Ovary (tissue), 7 donors: ENCODE measurements at regions not wholly inside any gene's neighbourhood (a gene's known extent, or its start where the extent isn't known, plus 50 kb on each side); places are given as distances from the start of the nearest gene placed in this dataset.

Experiments used
- DNase-seq, 5 donors: peaks; one replicate each; pipeline ENCODE4 v3.0.0-alpha.2; 2019 to 2020
- H3K27ac ChIP-seq, 2 donors: fragments of 200-600 bp; one replicate each; pipeline versions ENCODE4 v1.5.1 to v1.8.0; 2019 to 2022
- H3K27me3 ChIP-seq: fragments of 200-600 bp; one replicate; pipeline ENCODE4 v1.8.0; 2022
- H3K36me3 ChIP-seq: fragments of 200-600 bp; sonication (generic); one replicate; pipeline ENCODE4 v1.5.1; 2019
- H3K4me1 ChIP-seq: one replicate; pipeline ENCODE4 v1.8.1; 2013; ENCODE audit warnings: mild to moderate bottlenecking, moderate library complexity; ENCODE audit not compliant: insufficient read depth
- H3K4me3 ChIP-seq: fragments of 200-600 bp; sonication (generic); one replicate; pipeline ENCODE4 v1.5.1; 2017
- H3K9me3 ChIP-seq, 2 donors: fragments of 200-600 bp in 1 of 2; sonication (generic) in 1 of 2; one replicate each; pipeline versions ENCODE4 v1.5.1 to v1.8.1; 2013 to 2019; ENCODE audit warnings: mild to moderate bottlenecking in 1 of 2, moderate library complexity in 1 of 2
- CTCF ChIP-seq, 3 donors: fragments of 450-650 bp in 2 of 3; fragments of 200-600 bp in 1 of 3; IDR thresholded peaks; one replicate each; pipeline versions ENCODE4 v1.5.1 to v1.8.0; 2016 to 2022; ENCODE audit warnings: antibody characterized with exemption in 3 of 3, mild to moderate bottlenecking in 1 of 3
- EP300 ChIP-seq: sonication (generic); formaldehyde crosslinking; IDR thresholded peaks from one replicate; pipeline ENCODE4 v1.6.1; 2017; ENCODE audit warnings: antibody characterized with exemption
- POLR2A ChIP-seq: fragments of 450-650 bp; IDR thresholded peaks from one replicate; pipeline ENCODE4 v1.6.1; 2017; ENCODE audit warnings: antibody characterized with exemption, mild to moderate bottlenecking, moderate library complexity
- WGBS, 3 donors: extraction: QIAGEN DNeasy Blood & Tissue Kit in 1 of 3; methylation state at CpG; one replicate each; pipeline versions ENCODE4 v1.1.5 to v1.1.7; 2013 to 2017; 5-methylcytosine and 5-hydroxymethylcytosine counted together
- intact Hi-C, 4 donors: fragments of 100-400 bp; cut with DNase I; formaldehyde crosslinking; loops; one replicate each; pipeline versions ENCODE4 v1.11.0 to v1.15.1; 2022 to 2023
- donor health status: DM: no; HTN: no; CAD: no; lungs with moderate emphysema.
- donor health status: DM: no; HTN: no; CAD: no.
- donor health status: Bipolar disorder and iron deficiency.
- donor health status: DM: no; HTN: no; CAD: no.
- donor health status: DM: yes; HTN: yes; CAD: no.

- 78 to 87% (median 80%) methylated on average over 4 of the region's 4 CpGs for WGBS, 3 donors
- Histone ChIP-seq H3K27ac (no peak overlapping the region), H3K36me3 (no peaks in the 10 kb centered on the region), H3K9me3 (no peaks in the 10 kb centered on the region), H3K4me1 (no peaks in the 10 kb centered on the region), H3K27me3 (no peaks in the 10 kb centered on the region), H3K4me3 (no peak overlapping the region)
- no peak for DNase-seq
- intact Hi-C loops, result no loop called here
- TF ChIP-seq POLR2A (no peak), CTCF (IDR thresholded peaks at IDR 0.05) (no peak), EP300 (no peak)
Measured at GRCh38 chr3:194805546-194805945, 119.9 kb downstream of the FAM43A start.

- WGBS, 3 donors, result 60 to 69% (median 68%) methylated on average over 10 of the region's 10 CpGs
- Histone ChIP-seq H3K9me3 (no peaks in the 10 kb centered on the region), H3K36me3 (no peaks in the 10 kb centered on the region), H3K27me3 (no peaks in the 10 kb centered on the region), H3K4me3 (no peak overlapping the region), H3K4me1 (no peaks in the 10 kb centered on the region), H3K27ac (no peak overlapping the region)
- DNase-seq, result no peak
- no peak for TF ChIP-seq CTCF (IDR thresholded peaks at IDR 0.05)
- TF ChIP-seq POLR2A, result no peak
- TF ChIP-seq EP300, result no peak
- intact Hi-C loops, result no loop called here
Measured at GRCh38 chr3:194806991-194807630, 121.4 kb downstream of the FAM43A start.

DNA sequence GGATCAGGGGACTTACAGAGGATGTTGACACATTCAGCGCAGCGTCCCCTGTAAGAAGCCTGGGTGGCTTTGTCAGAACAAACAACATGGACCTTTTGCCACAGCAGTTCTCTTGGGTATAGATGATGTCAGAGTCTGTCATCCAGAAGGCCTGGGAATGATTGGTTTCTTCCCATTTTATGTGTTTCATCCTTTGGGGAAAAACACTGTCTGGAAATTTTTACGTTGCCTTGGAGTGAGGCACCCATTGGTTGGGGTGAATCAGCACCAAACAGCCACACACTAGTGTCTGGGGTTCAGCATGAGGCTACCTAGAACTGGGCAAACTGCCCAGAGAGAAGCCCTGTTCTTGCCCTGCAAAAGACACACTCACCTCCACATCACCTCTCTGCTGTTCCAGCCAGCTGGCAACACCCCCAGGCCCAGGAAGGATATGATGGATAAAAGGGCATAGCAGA lies 123.0 kb downstream of the FAM43A start:
- WGBS, 3 donors, result 84 to 91% (median 90%) methylated on average over 3 of the region's 3 CpGs
- intact Hi-C loops, result no loop called here
- no peaks in the 10 kb centered on the region for H3K9me3 ChIP-seq
- no peaks in the 10 kb centered on the region for H3K4me1 ChIP-seq
- no peaks in the 10 kb centered on the region for H3K27me3 ChIP-seq
- no peaks in the 10 kb centered on the region for H3K36me3 ChIP-seq
- no peak overlapping the region for H3K4me3 ChIP-seq
- no peak for TF ChIP-seq CTCF (IDR thresholded peaks at IDR 0.05)
- no peak for TF ChIP-seq EP300
- TF ChIP-seq POLR2A, result no peak
- no peak for DNase-seq
- no peak overlapping the region for H3K27ac ChIP-seq

DNA sequence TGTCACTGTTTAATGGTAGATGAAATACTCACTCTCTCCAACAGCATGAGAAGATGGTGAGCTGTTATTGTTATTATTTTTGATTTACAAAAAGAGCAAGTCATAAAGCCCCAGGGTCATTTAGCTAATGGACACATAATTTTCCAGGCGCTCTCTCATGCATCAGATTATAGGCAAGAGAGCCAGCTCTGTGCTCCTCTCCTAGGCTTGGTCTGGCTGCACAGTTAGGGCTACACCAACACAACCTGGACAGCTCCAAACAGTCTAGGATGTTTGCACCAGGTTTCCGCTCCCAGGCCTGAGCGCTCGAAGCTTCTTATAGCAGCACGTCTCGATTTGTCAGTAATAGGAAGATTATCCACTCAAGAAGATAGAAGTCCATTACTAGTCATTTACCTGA lies 123.7 kb downstream of the FAM43A start:
- no peaks in the 10 kb centered on the region for H3K4me1 ChIP-seq
- no peak overlapping the region for H3K27ac ChIP-seq
- no peak overlapping the region for H3K4me3 ChIP-seq
- no peaks in the 10 kb centered on the region for H3K27me3 ChIP-seq
- H3K9me3 ChIP-seq, result no peaks in the 10 kb centered on the region
- no peaks in the 10 kb centered on the region for H3K36me3 ChIP-seq
- intact Hi-C loops, result no loop called here
- WGBS, 3 donors, result 86 to 95% (median 94%) methylated on average over 6 of the region's 6 CpGs
- TF ChIP-seq POLR2A (no peak), CTCF (IDR thresholded peaks at IDR 0.05) (no peak)
- DNase-seq, result no peak
